ENCODE measurements at regions not wholly inside any gene's neighbourhood (a gene's known extent, or its start where the extent isn't known, plus 50 kb on each side); places are given as distances from the start of the nearest gene placed in this dataset.

GRCh38 chr2:103002954-103003353 is 241.1 kb downstream of the TMEM182 start:
- DNase-seq = no peak
- no peaks in the 10 kb centered on the region for H3F3A ChIP-seq (ENCODE audit: insufficient read depth)

GRCh38 chr2:103003750-103004260 is 242.0 kb downstream of the TMEM182 start:
- no peak overlapping the region for H3K4me2 ChIP-seq (ENCODE audit: unreplicated experiment)
- no peak overlapping the region for H2AFZ ChIP-seq
- H3K4me3 ChIP-seq = no peak overlapping the region
- TF ChIP-seq EZH2phosphoT487 (IDR thresholded peaks at IDR 0.05; ENCODE audit: insufficient read depth, low read depth) = no peak
- no peak for TF ChIP-seq EZH2 (IDR thresholded peaks at IDR 0.05; ENCODE audit: insufficient read depth, poor library complexity, severe bottlenecking)
- no peak overlapping the region for H3K9ac ChIP-seq
- H4K20me1 ChIP-seq (ENCODE audit: insufficient read depth) = no peaks in the 10 kb centered on the region
- no peaks in the 10 kb centered on the region for H3K36me3 ChIP-seq (ENCODE audit: low read depth)
- 18 to 23% methylated on average over 9 of the region's 9 CpGs for WGBS, 2 experiments (ENCODE audit: low coverage in 1 of 2, low lambda C conversion rate in 2 of 2, missing lambda C conversion rate in 2 of 2)
- no peak overlapping the region for H3K27ac ChIP-seq
- no peaks in the 10 kb centered on the region for H3K9me3 ChIP-seq (ENCODE audit: low read depth)
- no peaks in the 10 kb centered on the region for H3K79me2 ChIP-seq (ENCODE audit: insufficient read depth)
- no peaks in the 10 kb centered on the region for H3K27me3 ChIP-seq (replicated peaks; ENCODE audit: insufficient read depth)
- H3K4me1 ChIP-seq (ENCODE audit: insufficient read depth) = no peaks in the 10 kb centered on the region
- no peak for DNase-seq
- no peaks in the 10 kb centered on the region for H3F3A ChIP-seq (ENCODE audit: insufficient read depth)
- in situ Hi-C loops (cut with MboI) = no loop called here
- no peaks in the 10 kb centered on the region for H3K9me2 ChIP-seq (ENCODE audit: insufficient read depth)

More at GRCh38 chr2:103002954-103003353, 241.1 kb downstream of the TMEM182 start:
- Histone ChIP-seq H3K27ac (no peak overlapping the region), H3K9ac (no peak overlapping the region), H3K27me3 (replicated peaks; ENCODE audit: insufficient read depth) (no peaks in the 10 kb centered on the region), H2AFZ (no peak overlapping the region), H3K9me2 (ENCODE audit: insufficient read depth) (no peaks in the 10 kb centered on the region), H3K36me3 (ENCODE audit: low read depth) (no peaks in the 10 kb centered on the region), H3K4me1 (ENCODE audit: insufficient read depth) (no peaks in the 10 kb centered on the region), H3K4me3 (no peak overlapping the region), H4K20me1 (ENCODE audit: insufficient read depth) (no peaks in the 10 kb centered on the region), H3K79me2 (ENCODE audit: insufficient read depth) (no peaks in the 10 kb centered on the region), H3K4me2 (ENCODE audit: unreplicated experiment) (no peak overlapping the region), H3K9me3 (ENCODE audit: low read depth) (no peaks in the 10 kb centered on the region)
- in situ Hi-C loops (cut with MboI) = no loop called here
- no peak for TF ChIP-seq EZH2phosphoT487 (IDR thresholded peaks at IDR 0.05; ENCODE audit: insufficient read depth, low read depth)
- TF ChIP-seq EZH2 (IDR thresholded peaks at IDR 0.05; ENCODE audit: insufficient read depth, poor library complexity, severe bottlenecking) = no peak
- 21 to 28% methylated on average over 4 of the region's 4 CpGs for WGBS, 2 experiments (ENCODE audit: low coverage in 1 of 2, low lambda C conversion rate in 2 of 2, missing lambda C conversion rate in 2 of 2)

DNA sequence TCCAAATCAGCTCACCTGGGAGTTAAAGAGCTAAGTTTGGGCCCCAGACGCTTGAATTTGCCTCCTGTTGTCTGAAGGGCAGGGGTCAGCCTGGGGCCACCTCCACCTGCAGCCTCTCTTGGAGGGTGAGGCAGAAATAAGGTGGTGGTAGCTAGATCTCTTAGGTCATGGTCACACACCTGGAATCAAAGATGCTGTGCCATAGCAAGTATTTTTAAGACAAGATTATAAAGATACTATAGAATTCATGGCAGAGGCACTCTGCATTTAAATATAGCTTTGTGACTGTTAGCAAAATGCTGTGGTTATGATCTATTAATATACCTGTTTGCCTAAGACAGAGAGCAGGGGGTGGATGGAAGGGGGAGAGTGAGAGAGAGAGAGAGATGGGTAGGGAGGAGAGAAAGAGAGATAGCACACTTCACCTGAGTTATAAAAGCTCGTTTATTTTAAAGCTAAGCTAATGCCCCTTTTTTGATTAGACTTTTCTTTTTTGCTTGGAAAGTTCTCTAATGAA is 242.7 kb downstream of the TMEM182 start:
- Histone ChIP-seq H3K9me3 (ENCODE audit: low read depth) (no peaks in the 10 kb centered on the region), H3K27me3 (replicated peaks; ENCODE audit: insufficient read depth) (no peaks in the 10 kb centered on the region), H3K9ac (no peak overlapping the region), H3K36me3 (ENCODE audit: low read depth) (no peaks in the 10 kb centered on the region), H3K4me2 (ENCODE audit: unreplicated experiment) (no peak overlapping the region), H3K9me2 (ENCODE audit: insufficient read depth) (no peaks in the 10 kb centered on the region), H3K79me2 (ENCODE audit: insufficient read depth) (no peaks in the 10 kb centered on the region), H3K4me3 (no peak overlapping the region), H4K20me1 (ENCODE audit: insufficient read depth) (no peaks in the 10 kb centered on the region), H2AFZ (no peak overlapping the region), H3K4me1 (ENCODE audit: insufficient read depth) (no peaks in the 10 kb centered on the region), H3K27ac (no peak overlapping the region), H3F3A (ENCODE audit: insufficient read depth) (no peaks in the 10 kb centered on the region)
- TF ChIP-seq EZH2phosphoT487 (IDR thresholded peaks at IDR 0.05; ENCODE audit: insufficient read depth, low read depth) = no peak
- TF ChIP-seq EZH2 (IDR thresholded peaks at IDR 0.05; ENCODE audit: insufficient read depth, poor library complexity, severe bottlenecking) = no peak
- no peak for DNase-seq
- WGBS, 2 experiments (ENCODE audit: low coverage in 1 of 2, low lambda C conversion rate in 2 of 2, missing lambda C conversion rate in 2 of 2) = 4 to 6% methylated on average over 2 of the region's 2 CpGs
- in situ Hi-C loops (cut with MboI) = no loop called here

DNA sequence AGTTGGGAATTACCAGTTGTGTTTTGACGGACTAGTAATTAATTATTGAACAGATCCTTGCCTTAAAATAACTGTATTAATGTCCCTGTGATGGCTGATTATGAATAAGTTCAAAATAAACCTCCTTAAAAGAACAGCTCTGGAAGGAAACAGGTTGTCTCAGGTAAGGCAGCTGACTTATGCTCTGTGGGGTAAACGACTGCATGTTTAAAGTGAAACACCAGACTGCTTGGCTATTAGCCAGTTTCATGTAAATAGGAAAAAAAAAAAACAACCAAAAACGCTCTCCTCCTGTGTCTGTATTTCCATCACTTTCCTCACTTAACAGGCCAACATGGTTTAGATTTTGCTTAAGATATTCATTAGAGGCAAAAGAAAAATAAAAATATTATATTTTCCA is 243.6 kb downstream of the TMEM182 start:
- H2AFZ ChIP-seq = no peak overlapping the region
- in situ Hi-C loops (cut with MboI) = no loop called here
- H3K79me2 ChIP-seq (ENCODE audit: insufficient read depth) = no peaks in the 10 kb centered on the region
- no peaks in the 10 kb centered on the region for H3K36me3 ChIP-seq (ENCODE audit: low read depth)
- WGBS, 2 experiments (ENCODE audit: low coverage in 1 of 2, low lambda C conversion rate in 2 of 2, missing lambda C conversion rate in 2 of 2) = 10 to 15% methylated on average over 3 of the region's 3 CpGs
- no peak overlapping the region for H3K4me3 ChIP-seq
- no peaks in the 10 kb centered on the region for H3K9me2 ChIP-seq (ENCODE audit: insufficient read depth)
- H3K27me3 ChIP-seq (replicated peaks; ENCODE audit: insufficient read depth) = no peaks in the 10 kb centered on the region; the same call in 1 of the 2 replicates
- TF ChIP-seq EZH2 (IDR thresholded peaks at IDR 0.05; ENCODE audit: insufficient read depth, poor library complexity, severe bottlenecking) (no peak), EZH2phosphoT487 (IDR thresholded peaks at IDR 0.05; ENCODE audit: insufficient read depth, low read depth) (no peak)
- no peak overlapping the region for H3K27ac ChIP-seq
- no peaks in the 10 kb centered on the region for H3K4me1 ChIP-seq (ENCODE audit: insufficient read depth)
- DNase-seq = no peak
- no peak overlapping the region for H3K9ac ChIP-seq
- H4K20me1 ChIP-seq (ENCODE audit: insufficient read depth) = no peaks in the 10 kb centered on the region
- no peaks in the 10 kb centered on the region for H3F3A ChIP-seq (ENCODE audit: insufficient read depth)
- H3K9me3 ChIP-seq (ENCODE audit: low read depth) = no peaks in the 10 kb centered on the region
- H3K4me2 ChIP-seq (ENCODE audit: unreplicated experiment) = no peak overlapping the region

Measured in GM23248 (cell line).